OCI-LY1 (cell line): ENCODE measurements at regions not wholly inside any gene's neighbourhood (a gene's known extent, or its start where the extent isn't known, plus 50 kb on each side); places are given as distances from the start of the nearest gene placed in this dataset.

ENCODE experiments used
- EZH2 ChIP-seq: fragments of 200-600 bp; sonication (generic), shearing (Covaris generic); IDR thresholded peaks from 2 replicates; pipeline ENCODE4 v1.8.0; 2017; ENCODE audit warnings: borderline replicate concordance, mixed run types, mild to moderate bottlenecking, antibody characterized with exemption, low read length, moderate library complexity, mixed read lengths
- TF ChIP-seq, protein P1 (sequence below): fragments of 200-600 bp; sonication (generic), shearing (Covaris generic); IDR thresholded peaks from 2 replicates; pipeline ENCODE4 v1.5.1; 2017; ENCODE audit warnings: mild to moderate bottlenecking, antibody characterized with exemption, low read length, moderate library complexity, mixed read lengths

DNA sequence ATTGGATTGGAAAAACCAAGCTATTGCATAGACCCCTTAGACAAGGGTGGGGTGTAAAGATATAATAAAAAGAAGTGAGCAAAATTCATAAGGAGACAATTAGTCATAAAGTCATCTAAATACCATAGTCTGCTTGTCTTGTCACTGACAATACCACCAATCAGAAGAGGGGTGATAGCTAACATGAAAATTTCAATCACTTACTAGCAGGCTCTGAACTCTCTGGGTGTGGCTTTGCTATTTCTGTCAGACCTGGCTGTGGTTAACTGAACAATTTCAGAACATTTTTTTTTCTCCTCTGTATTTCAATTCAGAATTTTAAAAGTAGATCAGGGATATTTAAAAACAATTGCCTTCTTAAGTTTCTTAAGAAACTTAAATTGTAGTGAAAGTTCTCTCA lies 158.5 kb upstream of the PRMT6 start:
- TF ChIP-seq, protein P1, sequence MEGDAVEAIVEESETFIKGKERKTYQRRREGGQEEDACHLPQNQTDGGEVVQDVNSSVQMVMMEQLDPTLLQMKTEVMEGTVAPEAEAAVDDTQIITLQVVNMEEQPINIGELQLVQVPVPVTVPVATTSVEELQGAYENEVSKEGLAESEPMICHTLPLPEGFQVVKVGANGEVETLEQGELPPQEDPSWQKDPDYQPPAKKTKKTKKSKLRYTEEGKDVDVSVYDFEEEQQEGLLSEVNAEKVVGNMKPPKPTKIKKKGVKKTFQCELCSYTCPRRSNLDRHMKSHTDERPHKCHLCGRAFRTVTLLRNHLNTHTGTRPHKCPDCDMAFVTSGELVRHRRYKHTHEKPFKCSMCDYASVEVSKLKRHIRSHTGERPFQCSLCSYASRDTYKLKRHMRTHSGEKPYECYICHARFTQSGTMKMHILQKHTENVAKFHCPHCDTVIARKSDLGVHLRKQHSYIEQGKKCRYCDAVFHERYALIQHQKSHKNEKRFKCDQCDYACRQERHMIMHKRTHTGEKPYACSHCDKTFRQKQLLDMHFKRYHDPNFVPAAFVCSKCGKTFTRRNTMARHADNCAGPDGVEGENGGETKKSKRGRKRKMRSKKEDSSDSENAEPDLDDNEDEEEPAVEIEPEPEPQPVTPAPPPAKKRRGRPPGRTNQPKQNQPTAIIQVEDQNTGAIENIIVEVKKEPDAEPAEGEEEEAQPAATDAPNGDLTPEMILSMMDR, result no peak
- TF ChIP-seq EZH2, result no peak
